Stimulated activated CD4-positive, alpha-beta T cell treated with anti-CD3 and anti-CD28 coated beads, TNF-alpha, amount 100 ng/mL, for 24 hours (primary cell): ENCODE measurements at regions not wholly inside any gene's neighbourhood (a gene's known extent, or its start where the extent isn't known, plus 50 kb on each side); places are given as distances from the start of the nearest gene placed in this dataset.
"Not testable (repeated sequence)": the region's sequence is repeated elsewhere in the genome, so short reads cannot be mapped to it uniquely, and the experiment has no call there.

Source experiments
- DNase-seq, 3 experiments: peaks; one replicate each; pipeline ENCODE4 v3.0.0-alpha.2; 2020; ENCODE audit warnings: low read depth in 3 of 3

DNA sequence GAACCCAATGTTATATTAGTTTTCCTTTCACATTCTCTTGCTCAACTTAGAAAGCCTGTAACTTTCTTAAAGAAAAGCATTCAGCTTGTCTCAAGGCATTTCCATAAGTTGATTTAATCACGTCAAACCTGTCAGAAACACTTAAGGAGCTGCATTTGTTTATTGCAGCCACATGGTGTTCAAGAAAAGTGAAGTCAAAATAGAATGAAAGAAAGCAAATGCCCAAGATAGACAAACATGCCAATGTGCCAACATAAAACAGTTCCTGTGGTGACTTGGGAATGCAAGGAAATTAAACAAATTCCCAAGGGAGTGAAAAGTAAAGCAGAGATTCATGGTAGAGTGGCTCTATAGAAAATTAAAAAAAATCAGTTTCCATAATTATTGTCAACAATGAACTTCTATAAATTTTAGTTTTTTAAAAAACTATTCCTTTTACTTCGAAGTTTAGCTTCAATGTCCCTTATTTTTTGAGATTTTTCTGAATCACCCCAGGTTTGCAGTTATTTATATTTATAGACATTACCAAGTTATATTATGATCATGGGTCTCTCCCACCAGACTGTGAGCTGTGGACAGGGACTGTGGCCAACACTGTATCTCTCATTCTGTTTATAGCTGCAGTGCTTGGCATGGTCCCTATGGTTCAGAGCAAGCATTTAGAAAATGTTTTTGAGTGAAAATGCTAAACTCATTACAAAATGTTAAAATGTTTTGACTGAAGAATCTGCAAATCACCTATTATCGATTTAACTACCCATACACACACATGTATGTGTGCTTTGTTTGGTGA lies 887.4 kb downstream of the REEP3 start:
- DNase-seq = no peak

DNA sequence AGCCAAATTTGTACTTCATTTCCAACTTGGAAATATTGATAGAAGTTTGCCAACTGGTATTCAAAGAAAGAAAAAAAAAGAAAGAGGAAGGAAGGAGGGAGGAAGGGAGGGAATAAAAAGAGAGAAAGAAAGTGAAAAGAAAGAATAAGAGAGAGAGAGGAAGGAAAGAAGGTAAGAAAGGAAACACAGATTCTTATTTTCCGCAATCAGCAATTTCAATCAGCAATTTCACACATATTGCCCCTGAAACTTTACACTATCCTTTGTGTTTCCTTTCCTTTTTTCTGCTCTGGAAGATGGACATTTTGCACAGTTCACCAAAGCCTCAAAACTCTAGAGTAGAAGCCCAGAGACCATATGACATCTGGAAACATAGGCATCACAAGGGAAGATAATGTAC lies 888.1 kb downstream of the REEP3 start:
- DNase-seq = no peak

DNA sequence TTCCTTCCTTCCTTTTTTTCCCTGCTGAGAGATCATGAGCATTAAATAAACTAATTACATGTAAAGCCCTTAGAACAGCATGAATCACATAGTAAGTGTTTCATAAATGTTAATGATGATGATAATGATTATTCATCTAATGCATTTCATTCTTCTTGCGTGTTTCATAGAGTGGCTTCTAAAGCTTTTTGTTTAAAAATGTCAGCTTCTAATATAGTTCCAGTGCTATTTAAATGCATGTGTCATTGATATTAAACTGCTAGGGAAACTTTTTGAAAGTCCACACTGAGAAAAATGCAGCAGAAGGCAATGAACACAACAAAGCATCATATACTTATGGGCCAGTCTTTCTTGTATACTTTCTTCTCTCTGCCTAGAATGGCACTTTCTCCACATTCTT lies 894.8 kb downstream of the REEP3 start:
- no peak for DNase-seq

DNA sequence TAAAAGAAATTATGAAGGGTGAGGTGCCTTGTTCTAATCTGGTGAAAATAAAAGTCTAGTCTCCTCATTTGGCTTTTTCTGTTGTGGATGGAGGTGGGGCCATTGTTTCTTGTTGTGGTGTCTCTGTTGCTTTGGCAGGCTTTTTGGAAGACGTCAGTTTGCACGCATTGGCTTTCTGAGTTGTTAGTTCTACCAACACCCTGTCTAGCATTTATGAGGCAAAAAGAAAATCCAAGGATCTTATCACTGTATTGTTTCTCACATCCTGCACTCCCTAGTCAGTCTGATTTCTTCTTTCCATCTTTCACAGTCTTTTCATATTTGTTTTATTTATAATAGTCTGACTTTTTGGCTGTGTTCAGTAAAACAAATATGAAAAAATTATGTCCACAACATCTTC lies 898.3 kb downstream of the REEP3 start:
- no peak for DNase-seq

DNA sequence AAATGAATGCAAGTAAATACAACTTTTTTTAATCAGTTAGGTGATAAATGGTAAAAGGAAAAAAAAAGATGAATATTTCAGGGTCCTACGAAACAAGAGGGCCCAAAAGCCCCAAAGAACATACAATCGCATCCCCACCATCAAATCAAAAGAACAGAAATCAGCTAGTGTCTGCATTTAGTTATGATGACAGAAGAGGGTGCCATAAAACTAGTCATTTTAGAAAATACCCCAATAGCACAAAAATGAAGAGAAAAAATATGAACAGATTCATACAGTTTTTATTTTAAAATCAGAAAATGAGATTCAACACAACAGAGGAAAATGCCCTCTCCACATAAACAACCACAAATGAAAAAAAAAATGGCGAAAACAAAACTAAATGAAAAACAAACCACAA lies 905.5 kb downstream of the REEP3 start:
- DNase-seq = no peak

DNA sequence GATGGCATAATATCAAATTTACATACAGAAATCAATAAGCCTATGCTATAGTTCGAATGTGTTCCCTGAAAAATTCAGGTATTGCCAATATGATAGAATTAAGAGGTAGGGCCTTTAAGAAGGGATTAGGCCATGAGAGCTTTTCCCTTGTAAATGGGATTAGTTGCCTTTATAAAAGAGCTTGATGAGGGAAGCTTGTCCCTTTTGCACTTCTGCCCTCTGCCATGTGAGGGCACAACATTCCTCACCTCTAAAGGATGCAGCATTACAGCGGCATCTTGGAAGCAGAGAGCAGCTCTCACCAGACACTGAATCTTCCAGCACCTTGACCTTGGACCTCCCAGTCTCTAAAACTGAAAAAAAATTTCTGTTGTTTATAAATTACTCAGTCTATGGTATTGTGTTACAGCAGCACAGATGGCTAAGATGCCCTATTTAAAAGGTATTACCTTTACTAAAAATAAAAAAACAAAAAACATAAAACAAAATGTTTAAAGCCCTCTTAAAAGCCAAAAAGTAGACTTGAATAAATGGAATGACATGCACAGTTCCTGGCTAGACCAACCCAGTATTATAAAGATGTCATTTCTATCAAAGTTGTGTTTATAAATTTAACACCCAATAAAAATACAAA lies 909.6 kb downstream of the REEP3 start:
- no peak for DNase-seq

DNA sequence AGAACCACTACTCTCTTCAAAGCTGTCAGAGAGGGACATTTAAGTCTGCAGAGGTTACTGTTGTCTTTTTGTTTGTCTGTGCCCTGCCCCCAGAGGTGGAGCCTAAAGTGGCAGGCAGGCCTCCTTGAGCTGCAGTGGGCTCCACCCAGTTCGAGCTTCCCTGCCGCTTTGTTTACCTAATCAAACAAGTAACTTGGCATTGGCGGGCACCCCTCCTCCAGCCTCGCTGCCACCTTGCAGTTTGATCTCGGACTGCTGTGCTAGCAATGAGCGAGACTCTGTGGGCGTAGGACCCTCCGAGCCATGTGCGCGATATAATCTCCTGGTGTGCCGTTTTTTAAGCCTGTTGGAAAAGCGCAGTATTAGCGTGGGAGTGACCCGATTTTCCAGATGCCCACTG lies 920.7 kb downstream of the REEP3 start:
- not testable (repeated sequence) for DNase-seq

DNA sequence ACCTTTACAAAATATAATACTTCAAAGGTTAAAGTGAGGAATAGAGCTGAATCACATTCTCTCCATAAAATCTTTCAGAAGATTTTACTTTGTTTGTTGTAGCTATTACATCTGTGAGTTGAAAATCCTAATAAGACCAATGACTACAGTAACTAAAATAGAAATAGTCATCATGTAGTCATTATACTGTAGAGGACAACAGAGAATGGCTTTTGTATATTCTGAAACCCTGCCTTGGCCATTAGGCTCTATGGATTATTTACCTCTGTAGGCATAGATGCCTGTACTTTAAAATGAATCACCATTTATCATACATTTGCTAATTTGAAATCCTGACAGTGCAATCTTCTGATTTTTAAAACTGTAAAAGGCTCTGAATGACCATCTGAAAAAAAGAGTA lies 923.0 kb downstream of the REEP3 start:
- no peak for DNase-seq

DNA sequence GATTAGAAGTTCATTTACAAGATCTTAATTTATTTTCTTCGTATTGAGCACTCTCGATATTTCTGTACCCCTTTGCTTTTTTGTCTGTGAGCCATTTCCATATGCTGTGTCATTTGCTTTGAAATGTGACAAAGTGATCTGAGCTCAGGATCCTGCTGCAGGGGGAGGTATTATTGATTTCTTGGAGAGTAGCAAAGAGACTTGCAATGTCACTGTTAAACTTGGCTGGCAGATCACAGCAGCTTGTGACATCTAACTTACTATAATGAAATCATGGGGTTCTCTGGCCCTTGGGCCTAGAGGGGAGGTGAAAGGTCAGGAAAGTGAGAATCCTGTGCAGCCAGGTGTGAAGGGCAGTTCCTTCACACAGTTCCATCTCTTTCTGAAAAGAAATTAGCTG lies 923.4 kb downstream of the REEP3 start:
- DNase-seq = no peak

DNA sequence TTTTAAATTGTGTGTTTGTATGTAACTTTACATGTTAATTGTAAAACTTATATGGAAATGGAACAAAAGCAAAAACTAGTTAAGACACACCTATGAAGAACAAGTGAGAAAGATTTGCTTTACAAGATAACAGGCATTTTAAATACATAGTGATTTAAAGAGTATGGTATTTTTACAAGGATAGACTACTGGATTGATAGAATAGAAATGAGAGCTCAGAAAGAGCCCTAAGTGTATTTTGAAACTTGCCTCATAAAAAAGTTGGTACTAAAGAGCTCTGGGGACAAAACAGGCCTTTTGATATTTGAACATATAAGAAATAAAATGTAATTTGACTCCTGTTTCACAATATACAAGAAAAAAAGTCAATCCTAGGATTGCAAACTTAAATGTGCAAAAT lies 928.4 kb downstream of the REEP3 start:
- DNase-seq = no peak

DNA sequence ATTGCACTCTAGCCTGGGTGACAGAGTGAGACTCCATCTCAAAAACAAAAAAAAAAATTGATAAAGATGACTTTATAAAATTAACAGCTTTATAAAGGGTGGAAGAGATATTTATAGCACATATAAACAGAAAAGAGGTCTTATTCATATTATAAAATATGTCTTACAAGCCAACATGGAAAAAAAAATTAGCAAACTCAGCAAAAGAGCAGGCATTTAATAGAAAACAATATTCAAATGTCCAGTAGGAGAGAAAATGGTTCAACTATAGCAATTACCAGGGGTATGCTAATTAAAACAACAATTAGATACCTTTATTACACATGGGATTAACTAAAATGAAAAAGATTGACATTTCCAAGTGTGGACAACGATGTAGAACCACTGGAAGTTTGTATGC lies 929.1 kb downstream of the REEP3 start:
- no peak for DNase-seq

DNA sequence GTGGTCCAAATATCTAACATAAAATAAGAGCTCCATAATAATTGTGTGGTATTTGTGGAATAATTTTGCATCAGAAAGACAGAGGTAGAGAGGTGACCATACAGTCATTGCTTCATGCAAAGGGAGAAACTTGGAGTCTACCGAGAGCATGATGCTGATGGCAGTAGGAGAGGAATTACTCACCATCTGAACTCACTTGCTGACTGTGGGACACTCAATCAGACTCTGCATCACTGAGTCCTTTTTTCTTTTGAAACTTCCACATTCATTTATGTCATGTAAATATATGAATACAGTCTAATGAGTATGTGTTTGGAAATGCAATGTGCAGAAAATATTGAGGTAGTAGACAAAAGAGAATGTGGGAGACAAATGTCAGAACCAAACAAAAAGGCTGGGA lies 933.8 kb downstream of the REEP3 start:
- no peak for DNase-seq

DNA sequence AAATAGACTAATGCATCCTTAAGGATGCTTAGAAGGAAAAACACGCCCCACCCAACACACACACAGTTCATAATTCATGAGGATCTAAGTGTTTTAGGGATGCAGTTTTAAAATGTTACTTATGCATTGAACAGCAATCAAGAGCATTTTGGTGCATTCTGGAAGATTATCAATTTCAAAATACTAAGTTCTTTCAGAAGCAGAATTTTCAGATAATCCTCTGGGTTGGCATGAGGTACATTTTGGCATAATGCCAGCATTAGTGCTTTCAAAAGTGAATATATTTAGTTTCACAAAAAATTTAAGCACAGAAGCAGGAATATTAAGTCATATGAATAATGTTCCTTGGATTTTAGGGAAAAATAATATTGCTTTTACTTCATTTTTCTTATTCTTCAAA lies 937.1 kb downstream of the REEP3 start:
- DNase-seq = no peak

DNA sequence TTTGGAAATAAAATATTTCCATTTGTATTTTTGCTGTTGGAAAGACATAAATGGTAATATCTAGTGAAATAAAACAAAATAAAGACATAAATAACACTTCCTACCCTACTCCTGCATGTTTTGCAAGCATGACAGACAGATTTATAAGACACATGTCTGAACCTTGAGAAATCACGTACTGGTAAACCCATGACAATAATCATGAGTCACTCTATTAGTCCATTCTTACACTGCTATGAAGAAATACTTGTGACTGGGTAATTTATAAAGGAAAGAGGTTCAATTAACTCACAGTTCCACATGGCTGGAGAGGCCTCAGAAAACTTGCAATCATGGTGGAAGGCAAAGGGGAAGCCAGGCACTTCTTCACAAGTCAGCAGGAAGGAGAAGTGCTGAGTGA lies 942.2 kb downstream of the REEP3 start:
- DNase-seq = no peak

DNA sequence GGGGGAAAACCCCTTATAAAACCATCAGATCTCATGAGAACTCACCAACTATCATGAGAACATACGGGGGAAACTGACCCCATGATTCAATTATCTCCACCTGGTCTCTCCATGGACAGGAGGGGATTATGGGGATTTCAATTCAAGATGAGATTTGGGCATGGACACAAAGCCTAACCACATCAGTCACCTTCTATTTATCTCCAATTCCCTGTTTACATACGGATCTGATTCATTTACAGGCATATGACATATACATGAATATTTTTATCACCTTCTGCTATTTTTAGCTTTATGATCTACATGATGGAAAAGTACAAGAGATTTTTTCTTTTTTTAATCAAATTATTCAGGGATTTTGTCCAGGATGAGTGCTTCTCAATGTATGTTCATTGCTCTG lies 944.5 kb downstream of the REEP3 start:
- no peak for DNase-seq

DNA sequence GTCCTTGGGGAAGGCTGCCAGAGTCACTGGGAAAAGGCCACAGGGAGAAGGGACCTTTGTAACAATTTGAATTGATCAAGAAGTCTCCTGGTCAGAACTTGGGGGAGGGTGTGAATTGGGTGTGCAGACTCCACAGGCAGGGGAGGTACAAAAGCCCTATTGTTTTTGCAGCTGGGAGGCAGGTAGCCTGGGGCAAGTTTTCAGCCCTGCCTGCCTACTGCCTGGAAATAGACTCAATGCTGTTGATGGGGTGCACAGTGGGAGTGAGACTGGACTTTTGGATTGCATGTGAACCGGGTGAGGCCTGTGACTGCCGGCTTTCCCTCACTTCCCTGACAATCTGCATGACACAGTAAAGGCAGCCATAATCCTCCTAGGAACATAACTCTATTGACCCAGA lies 947.0 kb downstream of the REEP3 start:
- no peak for DNase-seq

DNA sequence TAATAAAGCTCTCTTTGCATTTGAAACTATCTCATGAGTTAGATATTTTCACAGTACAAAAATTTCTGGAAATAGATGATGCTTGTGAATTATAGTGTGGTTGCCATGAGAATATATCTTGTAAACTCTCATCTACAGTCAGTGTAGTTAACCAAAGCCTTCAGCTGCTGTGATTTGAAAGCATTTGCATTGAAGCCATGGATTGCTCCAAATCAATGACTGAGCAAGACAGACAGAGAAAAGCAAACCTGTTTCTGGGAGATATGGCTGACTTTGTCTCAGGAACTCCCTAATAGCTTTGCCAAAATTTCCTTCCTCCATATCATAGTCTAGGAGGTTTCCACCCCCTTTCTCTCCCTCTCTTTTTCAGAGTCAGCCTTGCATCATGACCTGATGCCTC lies 955.3 kb downstream of the REEP3 start:
- no peak for DNase-seq

DNA sequence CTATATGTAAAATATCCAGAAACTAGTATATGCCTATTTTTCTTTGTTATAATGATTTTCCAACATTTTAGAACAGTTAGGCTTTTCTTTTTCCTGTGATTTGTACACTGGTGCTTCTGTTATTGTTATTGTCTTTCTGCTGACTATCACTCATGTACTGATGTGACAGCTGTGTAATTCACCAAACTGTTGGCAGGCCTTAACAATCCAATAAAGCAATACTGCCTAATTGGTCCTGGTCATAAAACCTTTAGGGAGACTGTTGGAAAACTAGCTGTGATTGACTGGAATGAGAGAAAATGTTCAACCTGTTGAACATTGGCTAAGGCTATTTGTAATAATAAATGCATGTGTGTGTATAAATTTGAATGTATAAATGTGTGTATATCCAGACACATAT lies 956.6 kb downstream of the REEP3 start:
- DNase-seq = no peak

DNA sequence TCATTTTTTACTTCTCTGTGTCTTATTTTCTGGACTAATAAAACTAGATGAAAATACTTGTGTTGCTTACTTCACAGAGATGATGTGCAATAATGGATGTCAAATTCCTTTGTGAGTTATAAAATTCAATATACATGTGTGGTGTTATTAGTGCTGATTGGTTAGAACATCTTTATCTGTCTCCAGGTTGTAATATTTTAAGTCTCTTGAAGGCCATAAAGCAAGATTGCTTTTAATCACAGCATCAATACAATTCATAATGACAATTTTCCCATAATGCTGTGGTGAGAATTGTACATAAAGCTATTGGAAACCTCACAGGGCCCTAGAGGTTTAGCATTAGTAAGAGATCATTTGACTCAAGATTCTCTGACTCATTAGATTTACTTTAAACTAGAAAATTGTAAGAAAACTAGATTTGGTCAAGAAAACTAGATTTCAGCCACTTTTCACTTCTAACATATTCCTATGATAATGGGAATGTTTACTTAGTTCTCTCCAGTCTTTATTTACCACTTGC lies 963.7 kb downstream of the REEP3 start:
- DNase-seq = no peak

DNA sequence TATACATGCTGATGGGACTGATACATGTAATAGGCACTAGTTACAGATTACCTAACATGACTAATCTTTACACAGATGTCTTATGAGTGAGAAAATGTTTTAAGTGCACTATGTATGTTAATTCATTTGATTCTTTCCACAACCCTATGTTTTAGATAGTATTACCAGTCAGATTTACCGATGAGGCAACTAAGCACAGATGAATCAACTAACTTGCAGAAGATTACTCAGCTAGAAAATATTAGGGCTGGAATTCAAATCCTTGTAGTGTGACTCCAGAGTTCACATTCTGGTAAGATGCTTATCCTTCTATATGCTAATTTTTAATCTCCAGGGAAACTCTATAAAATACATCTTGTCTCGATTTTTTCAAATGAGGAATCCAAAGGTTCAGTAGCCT lies 964.9 kb downstream of the REEP3 start:
- no peak for DNase-seq

DNA sequence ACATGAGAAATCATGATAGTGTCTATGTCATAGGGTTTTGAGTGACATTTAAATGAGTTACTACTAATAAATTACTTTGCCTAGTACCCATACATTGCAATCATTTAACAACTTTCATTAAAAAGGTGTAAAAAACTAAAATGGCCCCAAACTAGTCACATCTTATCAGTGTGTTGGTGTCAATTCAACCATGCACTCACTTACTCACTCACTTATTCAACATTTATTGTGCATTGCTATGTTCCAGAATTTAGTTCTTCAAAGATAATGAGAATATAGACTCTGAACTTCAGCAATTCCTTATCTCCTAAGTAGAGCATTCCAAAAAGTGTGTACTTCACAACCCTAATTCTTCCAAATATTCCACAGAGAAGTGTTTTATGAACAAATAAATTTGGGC lies 965.7 kb downstream of the REEP3 start:
- no peak for DNase-seq

DNA sequence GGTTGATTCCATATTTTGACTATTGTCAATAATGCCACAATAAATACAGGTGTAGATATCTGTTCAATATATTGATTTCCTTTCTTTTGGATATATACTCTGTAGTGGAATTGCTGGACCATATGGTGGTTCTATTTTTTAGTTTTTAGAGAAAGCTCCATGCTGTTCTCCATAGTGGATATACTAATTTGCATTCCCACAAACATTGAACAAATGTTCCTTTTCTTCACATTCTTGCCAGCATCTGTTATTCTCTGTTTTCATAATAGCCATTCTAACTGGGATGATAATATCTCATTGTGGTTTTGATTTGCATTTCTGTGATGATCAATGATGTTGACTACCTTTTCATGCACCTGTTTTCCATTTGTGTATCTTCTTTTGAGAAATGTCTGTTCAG lies 973.7 kb downstream of the REEP3 start:
- no peak for DNase-seq

DNA sequence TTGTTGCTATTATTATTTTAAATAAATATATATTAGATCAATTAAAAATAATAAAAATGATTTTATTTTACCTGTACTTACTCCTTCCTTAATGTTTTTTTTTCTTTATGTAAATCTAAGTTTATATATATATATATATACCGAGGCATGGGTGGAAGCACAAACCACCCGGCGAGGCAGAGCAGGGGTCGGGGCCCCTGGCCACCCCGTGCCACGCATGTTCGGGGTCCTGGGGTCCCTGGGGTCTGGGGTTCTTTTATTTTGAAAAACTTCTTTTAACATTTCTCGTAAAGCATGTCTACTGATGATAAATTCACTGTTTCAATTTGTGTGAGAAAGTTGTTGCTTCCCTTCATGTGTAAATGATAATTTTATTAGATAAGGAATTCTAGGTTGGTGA lies 976.1 kb downstream of the REEP3 start:
- no peak for DNase-seq

DNA sequence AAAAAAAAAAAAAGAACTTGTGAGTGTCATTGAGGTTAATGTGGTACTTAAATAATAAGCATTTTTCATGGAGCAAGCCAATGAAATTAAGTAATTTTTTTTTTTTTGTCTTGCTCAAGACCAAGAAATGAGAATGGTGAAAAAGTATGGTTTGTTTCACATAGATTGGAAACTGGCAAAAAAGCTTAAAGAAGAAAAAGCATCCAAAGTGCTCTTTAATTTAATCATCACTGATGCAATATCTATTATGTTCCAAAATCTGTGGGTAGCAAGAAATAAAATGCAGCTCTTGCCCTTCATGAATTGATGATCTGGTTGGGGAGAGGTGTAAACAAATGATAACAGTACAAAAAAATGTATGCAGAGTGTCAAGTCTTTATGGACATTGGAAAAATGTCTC lies 980.6 kb downstream of the REEP3 start:
- no peak for DNase-seq
